ENCODE measurements at regions not wholly inside any gene's neighbourhood (a gene's known extent, or its start where the extent isn't known, plus 50 kb on each side); places are given as distances from the start of the nearest gene placed in this dataset.

- DNase-seq, result no peak
These were observed 83.6 kb upstream of the ABI1 start for GRCh38 chr10:26944261-26944882.

GRCh38 chr10:26939962-26940354 is 79.2 kb upstream of the ABI1 start:
- Histone ChIP-seq H3K27me3 (ENCODE audit: control insufficient read depth in 3 of 3, insufficient read depth in 3 of 3, low read length in 2 of 3) (no peaks in the 10 kb centered on the region), H3K4me3 (no peak overlapping the region), H3K4me1 (ENCODE audit: control insufficient read depth in 5 of 5, insufficient read depth in 5 of 5, low read length in 5 of 5) (no peaks in the 10 kb centered on the region), H3K36me3 (ENCODE audit: control insufficient read depth in 4 of 4, insufficient read depth in 4 of 4, low read length in 4 of 4) (no peaks in the 10 kb centered on the region), H3K9me3 (ENCODE audit: control insufficient read depth in 4 of 4, insufficient read depth in 3 of 4, low read length in 3 of 4) (peaks cover 0 to 2% (median 0%) of the 10 kb centered on the region in 4 donors), H3K27ac (ENCODE audit: low read depth in 1 of 2, low read length in 1 of 2) (no peak overlapping the region), H3K9ac (ENCODE audit: insufficient read depth in 1 of 2, low read length in 2 of 2) (no peak overlapping the region)
- DNase-seq, result no peak
- ATAC-seq (ENCODE audit: insufficient read depth, low FRiP score), result no peak
- TF ChIP-seq CTCF (IDR thresholded peaks at IDR 0.05; ENCODE audit: control extremely low read depth, extremely low read depth), result no peak
- WGBS, 2 donors, result 93% methylated on average over 8 of the region's 8 CpGs

More at GRCh38 chr10:26944261-26944882, 83.6 kb upstream of the ABI1 start:
- 91 to 96% methylated on average over 18 of the region's 18 CpGs for WGBS, 2 donors
- Histone ChIP-seq H3K9me3 (ENCODE audit: control insufficient read depth in 4 of 4, insufficient read depth in 3 of 4, low read length in 3 of 4) (no peaks in the 10 kb centered on the region), H3K4me3 (no peak overlapping the region), H3K27ac (ENCODE audit: low read depth in 1 of 2, low read length in 1 of 2) (no peak overlapping the region), H3K27me3 (ENCODE audit: control insufficient read depth in 3 of 3, insufficient read depth in 3 of 3, low read length in 2 of 3) (no peaks in the 10 kb centered on the region), H3K4me1 (ENCODE audit: control insufficient read depth in 5 of 5, insufficient read depth in 5 of 5, low read length in 5 of 5) (no peaks in the 10 kb centered on the region), H3K9ac (ENCODE audit: insufficient read depth in 1 of 2, low read length in 2 of 2) (no peak overlapping the region), H3K36me3 (ENCODE audit: control insufficient read depth in 4 of 4, insufficient read depth in 4 of 4, low read length in 4 of 4) (no peaks in the 10 kb centered on the region)
- TF ChIP-seq CTCF (IDR thresholded peaks at IDR 0.05; ENCODE audit: control extremely low read depth, extremely low read depth), result no peak
- ATAC-seq (ENCODE audit: insufficient read depth, low FRiP score), result no peak

- Histone ChIP-seq H3K9me3 (ENCODE audit: control insufficient read depth in 4 of 4, insufficient read depth in 3 of 4, low read length in 3 of 4) (peaks cover 0 to 2% (median 0%) of the 10 kb centered on the region in 4 donors), H3K36me3 (ENCODE audit: control insufficient read depth in 4 of 4, insufficient read depth in 4 of 4, low read length in 4 of 4) (no peaks in the 10 kb centered on the region), H3K27me3 (ENCODE audit: control insufficient read depth in 3 of 3, insufficient read depth in 3 of 3, low read length in 2 of 3) (no peaks in the 10 kb centered on the region), H3K4me1 (ENCODE audit: control insufficient read depth in 5 of 5, insufficient read depth in 5 of 5, low read length in 5 of 5) (no peaks in the 10 kb centered on the region), H3K4me3 (no peak overlapping the region), H3K9ac (ENCODE audit: insufficient read depth in 1 of 2, low read length in 2 of 2) (no peak overlapping the region), H3K27ac (ENCODE audit: low read depth in 1 of 2, low read length in 1 of 2) (no peak overlapping the region)
- no peak for TF ChIP-seq CTCF (IDR thresholded peaks at IDR 0.05; ENCODE audit: control extremely low read depth, extremely low read depth)
- ATAC-seq (ENCODE audit: insufficient read depth, low FRiP score), result no peak
- no peak for DNase-seq
- WGBS, 2 donors, result 92 to 94% methylated on average over 22 of the region's 22 CpGs
These were observed 78.7 kb upstream of the ABI1 start for GRCh38 chr10:26939290-26939961.

Measured in lung (tissue), 11 donors.